T-cell (primary cell): ENCODE measurements at regions not wholly inside any gene's neighbourhood (a gene's known extent, or its start where the extent isn't known, plus 50 kb on each side); places are given as distances from the start of the nearest gene placed in this dataset.

Experiments used
- ATAC-seq, 4 experiments: fragments of 200-7000 bp in 3 of 4; fragments of 150-1000 bp in 1 of 4; cut with Tn5 transposase; replicated peaks in 1 of 4; 1 replicate in 3 of 4; 2 replicates in 1 of 4; pipeline ENCODE4 v1.10.0; 2021; ENCODE audit warnings: moderate library complexity in 3 of 4, mild to moderate bottlenecking in 2 of 4, moderate number of reproducible peaks in 1 of 4
- CTCF ChIA-PET, 2 donors: fragments of 300-600 bp; sonication (Branson Sonifier 250); formaldehyde crosslinking; loops; one replicate each; lab custom pipeline; 2022; ENCODE audit warnings: antibody characterized with exemption in 2 of 2; lab: Charles Lee
- POLR2A ChIA-PET, 2 donors: fragments of 300-600 bp; sonication (Branson Sonifier 250); formaldehyde crosslinking; loops; one replicate each; lab custom pipeline; 2022; ENCODE audit warnings: antibody characterized with exemption in 2 of 2; lab: Charles Lee
- DNase-seq, 35 experiments: peaks; one replicate each; pipeline versions ENCODE4 v3.0.0 to v3.0.0-alpha.2; 2013 to 2023
- H3K27ac ChIP-seq: one replicate; pipeline ENCODE4 v1.5.1; 2013; ENCODE audit warnings: low read length
- H3K27me3 ChIP-seq, 2 experiments: replicated peaks in 1 of 2; 1 replicate in 1 of 2; 2 replicates in 1 of 2; pipeline versions ENCODE4 v1.6.1 to v1.7.0; 2013; ENCODE audit warnings: low read length in 1 of 2, mixed read lengths in 1 of 2; ENCODE audit not compliant: control insufficient read depth in 2 of 2, insufficient read depth in 2 of 2; ENCODE audit errors: extremely low read depth in 1 of 2
- H3K36me3 ChIP-seq, 2 donors: 1 replicate in 1 of 2; 2 replicates in 1 of 2; pipeline versions ENCODE4 v1.6.1 to v1.7.0; 2013; ENCODE audit warnings: low read length in 1 of 2; ENCODE audit not compliant: control insufficient read depth in 2 of 2, insufficient read depth in 1 of 2; ENCODE audit errors: extremely low read depth in 1 of 2
- H3K4me1 ChIP-seq, 2 experiments: 1 replicate in 1 of 2; 2 replicates in 1 of 2; pipeline versions ENCODE4 v1.6.1 to v1.7.0; 2013; ENCODE audit warnings: low read length in 2 of 2, mixed read lengths in 1 of 2; ENCODE audit not compliant: insufficient read depth in 2 of 2, control insufficient read depth in 1 of 2; ENCODE audit errors: extremely low read depth in 1 of 2
- H3K4me3 ChIP-seq, 2 donors: 1 replicate in 1 of 2; 2 replicates in 1 of 2; pipeline versions ENCODE4 v1.5.1 to v1.7.0; 2013; ENCODE audit warnings: mild to moderate bottlenecking in 2 of 2, low read length in 1 of 2, moderate library complexity in 1 of 2; ENCODE audit not compliant: control insufficient read depth in 1 of 2; ENCODE audit errors: extremely low read depth in 1 of 2
- H3K9me3 ChIP-seq: 2 replicates; pipeline ENCODE4 v1.7.0; 2013
- H3K27ac Mint-ChIP-seq, 2 donors: one replicate each; pipeline ENCODE4 v1.8.0; 2020 to 2021; ENCODE audit warnings: mild to moderate bottlenecking in 2 of 2, mixed read lengths in 2 of 2
- H3K27me3 Mint-ChIP-seq, 2 donors: one replicate each; pipeline ENCODE4 v1.8.0; 2021 to 2022; ENCODE audit warnings: mixed read lengths in 2 of 2
- H3K36me3 Mint-ChIP-seq: one replicate; pipeline ENCODE4 v1.8.0; 2021; ENCODE audit warnings: mixed read lengths
- H3K4me1 Mint-ChIP-seq, 3 donors: one replicate each; pipeline ENCODE4 v1.8.0; 2020 to 2022; ENCODE audit warnings: mixed read lengths in 3 of 3, mild to moderate bottlenecking in 1 of 3
- H3K4me3 Mint-ChIP-seq, 3 donors: one replicate each; pipeline ENCODE4 v1.8.0; 2020 to 2022; ENCODE audit warnings: mild to moderate bottlenecking in 3 of 3, mixed read lengths in 3 of 3, moderate library complexity in 3 of 3
- H3K9me3 Mint-ChIP-seq, 3 donors: one replicate each; pipeline ENCODE4 v1.8.0; 2020 to 2022; ENCODE audit warnings: mixed read lengths in 3 of 3
- WGBS: methylation state at CpG from one replicate; pipeline ENCODE4 v1.1.5; 2013; ENCODE audit warnings: missing lambda C conversion rate; ENCODE audit not compliant: insufficient coverage; 5-methylcytosine and 5-hydroxymethylcytosine counted together

DNA sequence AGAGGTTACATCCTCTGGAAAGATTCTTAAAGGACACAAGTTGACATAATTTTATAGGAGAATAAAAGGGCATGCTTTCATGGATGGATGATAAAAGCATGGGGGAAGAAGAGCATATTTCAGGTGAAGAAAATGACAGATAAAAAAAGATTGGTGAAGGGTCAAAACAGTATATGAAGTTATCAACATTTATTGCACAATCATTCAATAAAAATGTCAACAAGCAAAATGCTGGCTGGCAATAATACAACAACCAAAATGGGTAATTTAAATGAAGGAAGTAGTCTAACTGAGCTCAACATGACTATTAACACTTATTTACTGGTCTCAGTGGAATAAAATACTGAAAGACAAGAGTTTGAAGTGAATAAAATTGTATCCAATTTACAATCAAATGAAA, 696.7 kb downstream of the SQOR start:
- no peaks in the 10 kb centered on the region for H3K36me3 Mint-ChIP-seq
- no peaks in the 10 kb centered on the region for H3K4me1 ChIP-seq
- no peak overlapping the region for H3K27ac Mint-ChIP-seq
- no peaks in the 10 kb centered on the region for H3K27me3 ChIP-seq
- H3K4me3 Mint-ChIP-seq, result no peak overlapping the region
- POLR2A ChIA-PET, result no interaction called here
- no peak overlapping the region for H3K4me3 ChIP-seq
- no peak overlapping the region for H3K27ac ChIP-seq
- no peaks in the 10 kb centered on the region for H3K36me3 ChIP-seq
- no peaks in the 10 kb centered on the region for H3K4me1 Mint-ChIP-seq
- H3K27me3 Mint-ChIP-seq, result no peaks in the 10 kb centered on the region
- H3K9me3 Mint-ChIP-seq, result peaks cover 2 to 4% (median 2%) of the 10 kb centered on the region in 3 donors
- ATAC-seq (no peak), DNase-seq (no peak)
- H3K9me3 ChIP-seq, result no peaks in the 10 kb centered on the region
- CTCF ChIA-PET, result no interaction called here

DNA sequence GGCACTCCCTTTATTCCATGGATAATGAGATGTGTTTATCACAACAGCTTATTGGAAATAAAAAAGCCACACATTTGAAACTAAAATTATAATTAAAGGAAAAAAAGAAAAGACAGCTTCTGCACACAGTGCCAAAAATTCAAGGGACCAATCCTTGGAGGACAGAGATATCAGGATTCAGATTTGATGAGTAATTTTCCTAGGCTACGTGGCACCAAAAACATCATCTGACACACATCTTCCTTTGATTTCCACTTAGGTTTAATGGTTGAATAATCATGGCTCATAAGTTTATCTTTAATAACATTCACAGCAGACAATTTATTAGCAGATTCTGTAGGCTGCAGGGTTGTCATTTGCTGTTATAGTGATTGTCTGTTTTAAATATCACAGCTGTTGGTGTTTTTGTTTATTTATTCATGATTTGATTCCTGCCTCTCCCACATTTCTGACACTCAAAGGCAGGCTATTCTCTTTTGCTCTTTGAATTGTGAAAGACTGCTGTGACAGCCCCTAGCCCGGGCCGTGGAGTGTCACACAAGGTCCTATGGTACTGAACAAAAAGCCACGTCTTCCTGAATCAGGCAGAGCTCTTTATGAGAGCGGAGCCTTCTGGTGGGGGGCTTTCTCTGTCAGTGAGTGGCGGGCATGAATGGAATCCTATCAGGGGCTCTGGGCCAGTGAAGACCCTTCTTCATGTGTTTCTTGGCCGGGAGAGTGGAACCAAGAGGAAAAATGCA, 708.5 kb downstream of the SQOR start:
- Mint-ChIP-seq H3K9me3 (peaks cover 2 to 3% (median 2%) of the 10 kb centered on the region in 3 donors), H3K27me3 (no peaks in the 10 kb centered on the region), H3K4me1 (no peaks in the 10 kb centered on the region), H3K27ac (no peak overlapping the region), H3K36me3 (no peaks in the 10 kb centered on the region), H3K4me3 (no peak overlapping the region)
- Histone ChIP-seq H3K9me3 (no peaks in the 10 kb centered on the region), H3K27me3 (no peaks in the 10 kb centered on the region), H3K4me1 (no peaks in the 10 kb centered on the region), H3K36me3 (no peaks in the 10 kb centered on the region), H3K27ac (no peak overlapping the region), H3K4me3 (no peak overlapping the region)
- WGBS, result 66% methylated on average over 6 of the region's 7 CpGs
- no peak for ATAC-seq
- ChIA-PET CTCF (no interaction called here), POLR2A (no interaction called here)
- DNase-seq, result no peak

DNA sequence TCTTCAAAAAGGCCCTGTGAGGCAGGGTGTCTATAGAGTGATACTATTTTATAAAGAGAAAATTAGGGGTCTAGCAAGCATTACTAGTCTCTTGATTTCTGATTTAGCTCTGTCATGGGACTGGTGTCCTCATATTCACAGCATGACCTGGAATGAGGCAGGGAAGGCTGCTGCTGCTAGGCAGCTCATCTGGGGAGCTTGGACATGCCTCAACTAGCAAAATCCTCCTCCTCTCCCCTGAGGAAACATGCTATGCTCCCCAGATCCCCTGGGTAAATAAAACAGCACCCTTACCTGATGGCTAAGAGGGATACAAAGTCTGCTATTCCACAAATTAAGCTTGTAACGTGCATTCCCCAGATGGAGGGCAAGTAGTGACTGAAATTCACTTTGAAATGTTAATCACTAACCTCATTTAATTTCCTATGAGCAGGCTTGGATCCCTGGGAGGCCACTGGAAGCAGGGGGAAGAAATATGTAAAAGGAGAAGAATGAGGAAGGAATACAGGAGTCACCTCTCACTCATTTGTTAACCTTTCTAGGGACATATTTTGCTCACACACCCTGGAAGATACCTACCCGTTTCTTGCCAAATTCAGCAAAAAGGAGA, 709.4 kb downstream of the SQOR start:
- no peaks in the 10 kb centered on the region for H3K4me1 Mint-ChIP-seq
- H3K36me3 Mint-ChIP-seq, result no peaks in the 10 kb centered on the region
- ATAC-seq (no peak), DNase-seq (no peak)
- Histone ChIP-seq H3K4me1 (no peaks in the 10 kb centered on the region), H3K36me3 (no peaks in the 10 kb centered on the region), H3K27ac (no peak overlapping the region), H3K4me3 (no peak overlapping the region), H3K9me3 (no peaks in the 10 kb centered on the region), H3K27me3 (no peaks in the 10 kb centered on the region)
- ChIA-PET POLR2A (interaction anchor here in 1 of 2 donors (0.6 kb wide), 1 partner anchor 1838 kb away, joined by 3 read pairs; no protein-coding TSS in a partner anchor), CTCF (no interaction called here)
- H3K9me3 Mint-ChIP-seq, result peaks cover 0 to 5% (median 4%) of the 10 kb centered on the region in 3 donors
- no peak overlapping the region for H3K4me3 Mint-ChIP-seq
- WGBS, result no CpG with 5 or more reads among the region's 2 CpGs
- no peaks in the 10 kb centered on the region for H3K27me3 Mint-ChIP-seq
- H3K27ac Mint-ChIP-seq, result no peak overlapping the region

DNA sequence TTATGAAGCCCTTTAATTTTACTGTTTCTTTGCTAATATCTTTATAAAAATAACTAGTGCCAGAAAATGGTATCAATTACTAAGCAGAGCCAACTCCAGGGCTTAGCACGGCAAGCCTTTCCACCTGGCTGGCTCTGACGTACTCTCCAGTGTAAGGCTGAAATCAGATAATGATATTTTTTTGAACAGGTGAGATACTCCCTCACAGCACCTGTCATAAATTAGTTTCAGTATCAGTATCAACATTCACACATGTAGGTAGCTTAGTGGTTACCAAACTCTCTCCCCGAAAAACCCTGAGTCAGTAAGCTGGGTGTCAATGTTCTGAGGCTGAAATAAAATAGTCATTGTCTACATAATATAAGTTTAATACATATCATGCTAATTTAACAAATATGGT, 710.1 kb downstream of the SQOR start:
- Histone ChIP-seq H3K27me3 (no peaks in the 10 kb centered on the region), H3K27ac (no peak overlapping the region), H3K4me3 (no peak overlapping the region), H3K36me3 (no peaks in the 10 kb centered on the region), H3K9me3 (no peaks in the 10 kb centered on the region), H3K4me1 (no peaks in the 10 kb centered on the region)
- H3K9me3 Mint-ChIP-seq, result peaks cover 0 to 5% (median 4%) of the 10 kb centered on the region in 3 donors
- H3K27ac Mint-ChIP-seq, result no peak overlapping the region
- H3K36me3 Mint-ChIP-seq, result no peaks in the 10 kb centered on the region
- ChIA-PET CTCF (no interaction called here), POLR2A (interaction anchor here in 1 of 2 donors (0.6 kb wide), 1 partner anchor 1838 kb away, joined by 3 read pairs; no protein-coding TSS in a partner anchor)
- ATAC-seq (no peak), DNase-seq (no peak)
- H3K27me3 Mint-ChIP-seq, result no peaks in the 10 kb centered on the region
- WGBS, result no CpG with 5 or more reads among the region's 3 CpGs
- no peak overlapping the region for H3K4me3 Mint-ChIP-seq
- H3K4me1 Mint-ChIP-seq, result no peaks in the 10 kb centered on the region

DNA sequence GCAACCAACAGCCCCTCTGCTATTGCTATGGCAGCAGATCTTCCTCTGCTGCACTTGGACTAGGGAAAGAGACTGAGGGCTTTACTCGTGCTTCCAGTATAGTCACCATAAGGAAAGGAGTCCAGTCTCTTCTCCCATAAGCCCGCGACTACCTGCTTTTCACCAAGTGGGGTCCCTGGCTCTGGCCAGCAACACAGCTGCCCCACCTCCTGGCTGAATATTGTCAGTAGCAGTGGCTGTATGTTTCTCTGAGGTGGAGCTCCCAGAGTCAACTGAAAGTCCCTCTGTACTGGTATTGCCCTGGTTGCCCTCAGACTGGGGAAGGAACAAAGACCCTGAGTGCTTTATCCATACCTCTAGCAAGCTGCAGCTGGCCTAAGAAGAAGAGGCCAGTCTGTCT, 719.6 kb downstream of the SQOR start:
- CTCF ChIA-PET, result no interaction called here
- Histone ChIP-seq H3K4me1 (no peaks in the 10 kb centered on the region), H3K27me3 (peaks cover 0 to 3% of the 10 kb centered on the region in 2 experiments), H3K9me3 (no peaks in the 10 kb centered on the region), H3K36me3 (no peaks in the 10 kb centered on the region), H3K27ac (no peak overlapping the region), H3K4me3 (no peak overlapping the region)
- peaks cover 7 to 17% (median 17%) of the 10 kb centered on the region in 3 donors for H3K9me3 Mint-ChIP-seq
- H3K27ac Mint-ChIP-seq, result no peak overlapping the region
- no peaks in the 10 kb centered on the region for H3K36me3 Mint-ChIP-seq
- no CpG with 5 or more reads among the region's 3 CpGs for WGBS
- no peak overlapping the region for H3K4me3 Mint-ChIP-seq
- no peak for DNase-seq
- H3K4me1 Mint-ChIP-seq, result no peaks in the 10 kb centered on the region
- POLR2A ChIA-PET, result no interaction called here
- no peaks in the 10 kb centered on the region for H3K27me3 Mint-ChIP-seq
- ATAC-seq, result no peak

DNA sequence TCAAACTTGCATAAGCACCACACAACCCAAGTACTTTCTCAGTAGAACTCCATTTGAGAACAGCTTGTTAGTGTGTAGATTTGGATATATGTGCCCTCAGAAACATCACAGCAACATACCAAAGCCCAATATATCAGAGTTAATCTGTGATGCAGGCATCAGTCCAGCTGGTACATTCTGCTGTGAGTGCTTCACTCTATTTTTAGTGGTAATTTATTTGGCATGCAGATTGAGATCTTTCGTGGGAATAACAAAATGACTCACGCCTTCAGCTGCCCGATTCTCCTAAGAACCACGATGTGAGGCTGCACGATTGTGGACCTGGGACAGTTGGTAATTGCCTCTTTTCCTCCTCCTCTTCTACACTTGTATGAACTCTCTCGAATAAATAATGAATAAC, 730.7 kb downstream of the SQOR start:
- Mint-ChIP-seq H3K27me3 (peaks cover 0 to 2% of the 10 kb centered on the region in 2 donors), H3K27ac (no peak overlapping the region), H3K9me3 (peaks cover 7 to 21% (median 14%) of the 10 kb centered on the region in 3 donors), H3K4me1 (no peaks in the 10 kb centered on the region), H3K36me3 (no peaks in the 10 kb centered on the region), H3K4me3 (no peak overlapping the region)
- ChIA-PET POLR2A (interaction anchor here in 1 of 2 donors (0.6 kb wide), 1 partner anchor 27 kb away, joined by 3 read pairs; no protein-coding TSS in a partner anchor), CTCF (no interaction called here)
- Histone ChIP-seq H3K27ac (no peak overlapping the region), H3K4me3 (no peak overlapping the region), H3K36me3 (no peaks in the 10 kb centered on the region), H3K27me3 (no peaks in the 10 kb centered on the region), H3K4me1 (no peaks in the 10 kb centered on the region), H3K9me3 (peaks cover 5% of the 10 kb centered on the region)
- WGBS, result 83% methylated on average over 6 of the region's 6 CpGs
- ATAC-seq, result no peak
- DNase-seq, result no peak
